ENCODE measurements at regions not wholly inside any gene's neighbourhood (a gene's known extent, or its start where the extent isn't known, plus 50 kb on each side); places are given as distances from the start of the nearest gene placed in this dataset.

DNA sequence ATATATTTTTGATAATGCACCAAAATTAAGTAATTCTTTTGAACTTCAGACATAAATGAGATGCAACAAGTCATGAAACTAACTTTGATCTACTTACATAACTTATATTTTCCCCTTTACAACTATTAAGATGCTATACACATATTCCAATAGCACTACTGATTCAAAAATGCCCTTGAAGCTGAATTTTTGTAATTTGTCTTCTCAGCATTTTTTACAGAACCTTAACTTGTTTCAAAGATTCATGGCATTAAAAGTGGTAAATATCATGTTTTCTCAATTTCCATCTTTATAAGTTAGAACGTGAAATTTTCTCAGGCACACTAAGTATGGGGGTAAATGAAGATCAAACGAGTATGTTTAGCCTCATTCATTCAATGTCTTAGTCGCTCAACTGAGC is 460.0 kb upstream of the FAM241A start:
- no peak overlapping the region for H3K4me2 ChIP-seq (ENCODE audit: low read length)
- no peaks in the 10 kb centered on the region for H3K9me3 ChIP-seq (ENCODE audit: low read length)
- no peaks in the 10 kb centered on the region for H3K79me2 ChIP-seq (replicated peaks; ENCODE audit: insufficient read depth, low read length)
- H3K27ac ChIP-seq (ENCODE audit: low read length): no peak overlapping the region
- no peak for TF ChIP-seq SMC3 (conservative IDR thresholded peaks at IDR 0.05; ENCODE audit: poor library complexity)
- TF ChIP-seq POLR2AphosphoS5 (IDR thresholded peaks at IDR 0.05): no peak
- no peak for TF ChIP-seq EZH2 (IDR thresholded peaks at IDR 0.05; ENCODE audit: borderline replicate concordance, insufficient read depth, low read length, poor library complexity, severe bottlenecking)
- TF ChIP-seq EP300 (conservative IDR thresholded peaks at IDR 0.05; ENCODE audit: poor library complexity, severe bottlenecking): no peak
- no peak for TF ChIP-seq CTCF (IDR thresholded peaks at IDR 0.05; ENCODE audit: poor library complexity, severe bottlenecking)
- TF ChIP-seq RAD21 (conservative IDR thresholded peaks at IDR 0.05): no peak
- no peak for TF ChIP-seq REST (IDR thresholded peaks at IDR 0.05; ENCODE audit: borderline replicate concordance)
- no peak overlapping the region for H2AFZ ChIP-seq (ENCODE audit: low read depth, low read length)
- no peaks in the 10 kb centered on the region for H3K9me2 ChIP-seq (ENCODE audit: insufficient read depth, low read length)
- no peak overlapping the region for H3K4me3 ChIP-seq (ENCODE audit: low read length)
- H3K27me3 ChIP-seq (ENCODE audit: insufficient read depth, low read depth, low read length): no peaks in the 10 kb centered on the region
- no peaks in the 10 kb centered on the region for H4K20me1 ChIP-seq (ENCODE audit: insufficient read depth)
- no peaks in the 10 kb centered on the region for H3F3A ChIP-seq (ENCODE audit: insufficient read depth, low read length, poor library complexity, severe bottlenecking)
- no peaks in the 10 kb centered on the region for H3K36me3 ChIP-seq (ENCODE audit: insufficient read depth, low read length)
- H3K9ac ChIP-seq (ENCODE audit: low read length): no peak overlapping the region

DNA sequence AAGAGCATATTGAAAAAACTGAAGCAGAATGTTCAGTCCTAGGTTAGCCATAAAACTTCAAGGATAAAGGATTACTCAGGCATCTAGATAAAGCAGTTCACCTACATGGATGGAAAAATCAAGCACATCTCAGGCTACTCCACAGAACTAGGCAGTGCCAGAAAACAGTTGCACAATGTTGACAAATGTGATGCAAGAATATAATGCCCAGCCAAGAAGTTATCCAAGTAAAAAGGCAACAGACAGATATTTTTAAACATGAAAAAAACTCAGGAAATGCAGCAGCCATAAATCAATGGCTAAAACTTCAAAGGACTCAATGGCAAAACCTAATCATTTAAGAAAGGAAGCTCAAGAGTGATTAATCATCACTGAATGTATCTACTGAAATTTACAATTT is 456.0 kb upstream of the FAM241A start:
- no peaks in the 10 kb centered on the region for H3K9me3 ChIP-seq (ENCODE audit: low read length)
- no peaks in the 10 kb centered on the region for H3K79me2 ChIP-seq (replicated peaks; ENCODE audit: insufficient read depth, low read length)
- H3K9ac ChIP-seq (ENCODE audit: low read length): no peak overlapping the region
- no peaks in the 10 kb centered on the region for H3F3A ChIP-seq (ENCODE audit: insufficient read depth, low read length, poor library complexity, severe bottlenecking)
- H3K9me2 ChIP-seq (ENCODE audit: insufficient read depth, low read length): no peaks in the 10 kb centered on the region
- H3K36me3 ChIP-seq (ENCODE audit: insufficient read depth, low read length): no peaks in the 10 kb centered on the region
- no peaks in the 10 kb centered on the region for H4K20me1 ChIP-seq (ENCODE audit: insufficient read depth)
- H3K4me3 ChIP-seq (ENCODE audit: low read length): no peak overlapping the region
- H3K27me3 ChIP-seq (ENCODE audit: insufficient read depth, low read depth, low read length): no peaks in the 10 kb centered on the region
- TF ChIP-seq TAF1 (IDR thresholded peaks at IDR 0.05; ENCODE audit: low read depth) (no peak), REST (IDR thresholded peaks at IDR 0.05; ENCODE audit: borderline replicate concordance) (no peak), RAD21 (conservative IDR thresholded peaks at IDR 0.05) (no peak), EP300 (conservative IDR thresholded peaks at IDR 0.05; ENCODE audit: poor library complexity, severe bottlenecking) (no peak), MXI1 (conservative IDR thresholded peaks at IDR 0.05; ENCODE audit: poor library complexity, severe bottlenecking) (no peak), POLR2AphosphoS5 (IDR thresholded peaks at IDR 0.05) (no peak), EZH2 (IDR thresholded peaks at IDR 0.05; ENCODE audit: borderline replicate concordance, insufficient read depth, low read length, poor library complexity, severe bottlenecking) (no peak), SMC3 (conservative IDR thresholded peaks at IDR 0.05; ENCODE audit: poor library complexity) (no peak), CTCF (IDR thresholded peaks at IDR 0.05; ENCODE audit: poor library complexity, severe bottlenecking) (no peak)
- H2AFZ ChIP-seq (ENCODE audit: low read depth, low read length): no peak overlapping the region
- no peak overlapping the region for H3K27ac ChIP-seq (ENCODE audit: low read length)
- H3K4me2 ChIP-seq (ENCODE audit: low read length): no peak overlapping the region
